IMR-90 (cell line): ENCODE measurements at regions not wholly inside any gene's neighbourhood (a gene's known extent, or its start where the extent isn't known, plus 50 kb on each side); places are given as distances from the start of the nearest gene placed in this dataset.

Source experiments
- ATAC-seq: fragments of 200-7000 bp; cut with Tn5 transposase; 2 replicates; pipeline ENCODE4 v1.9.1; 2020; ENCODE audit warnings: low read depth, mild to moderate bottlenecking, moderate library complexity
- BruUV-seq: library from RNA; stranded (reverse); fragments of 400-500 nt; replicated peaks from 2 replicates; lab custom pipeline; 2021; lab: Mats Ljungman, UMichigan
- CTCF ChIA-PET: fragments of 300-600 bp; formaldehyde crosslinking; extraction: SDS; loops from one replicate; lab custom pipeline; 2021; ENCODE audit warnings: antibody characterized with exemption; lab: Yijun Ruan, JAX
- POLR2A ChIA-PET: fragments of 300-600 bp; sonication (Branson Sonifier 250); formaldehyde crosslinking; loops from one replicate; lab custom pipeline; 2022; ENCODE audit warnings: antibody characterized with exemption; ENCODE audit not compliant: unreplicated experiment; lab: Charles Lee
- DNase-seq: peaks from one replicate; pipeline ENCODE4 v3.0.0; 2013
- H2AFZ ChIP-seq: replicated peaks from 2 replicates; pipeline ENCODE3; 2013; ENCODE audit warnings: low read length, mild to moderate bottlenecking; ENCODE audit not compliant: poor library complexity
- H2AK5ac ChIP-seq: 2 replicates; pipeline ENCODE4 v1.6.1; 2013; ENCODE audit warnings: low read depth, low read length, inconsistent platforms
- H2AK9ac ChIP-seq: replicated peaks from 2 replicates; pipeline ENCODE3; 2013; ENCODE audit warnings: mild to moderate bottlenecking, low read depth, low read length, moderate library complexity; ENCODE audit not compliant: poor library complexity
- H2BK120ac ChIP-seq: 2 replicates; pipeline ENCODE4 v1.6.1; 2013; ENCODE audit warnings: low read depth, low read length, inconsistent platforms
- H2BK15ac ChIP-seq: 3 replicates; pipeline ENCODE4 v1.6.1; 2013; ENCODE audit warnings: low read depth, low read length, inconsistent platforms
- H2BK20ac ChIP-seq: 2 replicates; pipeline ENCODE4 v1.6.1; 2013; ENCODE audit warnings: low read depth, mild to moderate bottlenecking, inconsistent platforms, low read length, moderate library complexity
- H2BK5ac ChIP-seq: 2 replicates; pipeline ENCODE4 v1.6.1; 2013; ENCODE audit warnings: mild to moderate bottlenecking, low read depth, low read length, inconsistent platforms; ENCODE audit not compliant: poor library complexity, severe bottlenecking
- H3K14ac ChIP-seq: replicated peaks from 2 replicates; pipeline ENCODE4 v1.6.1; 2013; ENCODE audit warnings: low read depth, low read length, inconsistent platforms
- H3K18ac ChIP-seq: 2 replicates; pipeline ENCODE4 v1.6.1; 2013; ENCODE audit warnings: low read depth, low read length, control low read depth
- H3K23ac ChIP-seq: 2 replicates; pipeline ENCODE4 v1.6.1; 2013; ENCODE audit warnings: low read depth, low read length, inconsistent platforms
- H3K27ac ChIP-seq: 2 replicates; pipeline ENCODE4 v1.5.1; 2013; ENCODE audit warnings: mild to moderate bottlenecking, control low read depth, low read length; ENCODE audit not compliant: insufficient read depth
- H3K27me3 ChIP-seq: 2 replicates; pipeline ENCODE4 v1.6.1; 2013; ENCODE audit warnings: low read length; ENCODE audit not compliant: control insufficient read depth, insufficient read depth
- H3K36me3 ChIP-seq: 2 replicates; pipeline ENCODE4 v1.6.1; 2013; ENCODE audit warnings: low read length, mixed read lengths; ENCODE audit not compliant: control insufficient read depth, insufficient read depth
- H3K4ac ChIP-seq: 2 replicates; pipeline ENCODE4 v1.6.1; 2013; ENCODE audit warnings: low read depth, low read length, inconsistent platforms
- H3K4me1 ChIP-seq: 2 replicates; pipeline ENCODE4 v1.6.1; 2013; ENCODE audit warnings: low read length, mixed read lengths; ENCODE audit not compliant: control insufficient read depth, insufficient read depth
- H3K4me2 ChIP-seq: 2 replicates; pipeline ENCODE4 v1.6.1; 2013; ENCODE audit warnings: low read depth, mild to moderate bottlenecking, control low read depth, low read length, moderate library complexity
- H3K4me3 ChIP-seq: 2 replicates; pipeline ENCODE4 v1.5.1; 2013; ENCODE audit warnings: low read depth, mild to moderate bottlenecking, control low read depth, low read length, moderate library complexity; ENCODE audit not compliant: insufficient read depth
- H3K56ac ChIP-seq: 2 replicates; pipeline ENCODE4 v1.6.1; 2013; ENCODE audit warnings: low read length, inconsistent platforms; ENCODE audit not compliant: insufficient read depth; ENCODE audit errors: extremely low read depth
- H3K79me1 ChIP-seq, 2 experiments: 2 replicates each; pipeline ENCODE4 v1.6.1; 2013; ENCODE audit warnings: low read length in 2 of 2, inconsistent platforms in 1 of 2, low read depth in 1 of 2
- H3K9ac ChIP-seq: 2 replicates; pipeline ENCODE4 v1.6.1; 2013; ENCODE audit warnings: low read depth, low read length, control low read depth
- H3K9me1 ChIP-seq: 2 replicates; pipeline ENCODE4 v1.6.1; 2013; ENCODE audit warnings: low read length, inconsistent platforms; ENCODE audit not compliant: insufficient read depth
- H3K9me3 ChIP-seq: 2 replicates; pipeline ENCODE4 v1.6.1; 2013; ENCODE audit warnings: low read length; ENCODE audit not compliant: control insufficient read depth, insufficient read depth
- H4K20me1 ChIP-seq: 2 replicates; pipeline ENCODE4 v1.6.1; 2013; ENCODE audit warnings: low read length, inconsistent platforms; ENCODE audit not compliant: insufficient read depth
- H4K5ac ChIP-seq: 2 replicates; pipeline ENCODE4 v1.6.1; 2013; ENCODE audit warnings: mild to moderate bottlenecking, low read depth, low read length, control low read depth
- H4K8ac ChIP-seq, 2 experiments: 2 replicates each; pipeline ENCODE4 v1.6.1; 2013; ENCODE audit warnings: low read depth in 2 of 2, low read length in 2 of 2, control low read depth in 1 of 2, inconsistent platforms in 1 of 2
- H4K91ac ChIP-seq: 2 replicates; pipeline ENCODE4 v1.6.1; 2013; ENCODE audit warnings: low read depth, low read length, inconsistent platforms; ENCODE audit not compliant: insufficient read depth
- CEBPB ChIP-seq: IDR thresholded peaks from 2 replicates; pipeline ENCODE4 v1.6.1; 2012; ENCODE audit warnings: low read depth, low read length, improper control_type of control experiment
- FOS ChIP-seq: fragments of 150-350 bp; IDR thresholded peaks from 2 replicates; pipeline ENCODE4 v1.6.1; 2016; ENCODE audit warnings: low read depth, low read length
- MAFK ChIP-seq: IDR thresholded peaks from 2 replicates; pipeline ENCODE4 v1.6.1; 2012; ENCODE audit warnings: low read depth, low read length, improper control_type of control experiment
- NFE2L2 ChIP-seq: fragments of 150-350 bp; IDR thresholded peaks from 2 replicates; pipeline ENCODE4 v1.6.1; 2016; ENCODE audit warnings: low read depth, mild to moderate bottlenecking, low read length
- POLR2A ChIP-seq: IDR thresholded peaks from 2 replicates; pipeline ENCODE4 v1.6.1; 2012; ENCODE audit warnings: mild to moderate bottlenecking, low read depth, low read length
- WGBS, 2 experiments: methylation state at CpG; one replicate each; pipeline versions ENCODE4 v1.1.5 to v1.1.7; 2013; ENCODE audit warnings: missing lambda C conversion rate in 2 of 2; ENCODE audit not compliant: insufficient read length in 1 of 2; ENCODE audit errors: extremely low coverage in 2 of 2; 5-methylcytosine and 5-hydroxymethylcytosine counted together
- dilution Hi-C: fragments of 300-500 bp; cut with HindIII; formaldehyde crosslinking; loops from one replicate; pipeline ENCODE4 v1.14.3; 2018; ENCODE audit warnings: low sequenced_read_pairs; ENCODE audit not compliant: unreplicated experiment
- in situ Hi-C: fragments of 300-500 bp; cut with MboI; formaldehyde crosslinking; loops from 3 replicates; pipeline ENCODE4 v1.14.3; 2019; ENCODE audit warnings: low sequenced_read_pairs, inconsistent platforms, mixed read lengths
- intact Hi-C: fragments of 100-400 bp; cut with micrococcal nuclease; formaldehyde crosslinking; loops from 2 replicates; pipeline ENCODE4 v1.10.0; 2022

DNA sequence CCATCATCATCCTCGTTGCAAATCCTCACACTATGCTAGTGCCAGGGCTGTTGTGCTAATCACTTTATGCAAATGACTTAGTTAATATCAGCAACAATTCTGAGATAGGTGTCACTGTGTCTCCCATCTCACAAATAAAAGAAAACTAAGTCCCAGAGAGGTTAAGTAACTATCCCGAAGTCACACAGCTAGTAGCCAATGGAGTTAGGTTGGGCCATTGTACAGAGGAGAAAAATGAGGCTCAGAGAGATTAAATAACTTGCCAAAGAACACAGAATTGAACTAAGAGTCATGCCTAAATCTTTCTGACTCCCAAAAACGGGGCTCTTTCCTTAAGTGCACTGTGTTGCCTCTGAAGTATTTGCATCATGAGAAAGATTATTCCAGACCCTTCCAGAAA is 146.4 kb downstream of the MIS18A start:
- Histone ChIP-seq H2BK20ac (no peak overlapping the region), H3K14ac (no peak overlapping the region), H3K4ac (no peak overlapping the region), H4K91ac (no peak overlapping the region), H2AFZ (no peak overlapping the region), H3K56ac (no peak overlapping the region), H3K9me1 (no peaks in the 10 kb centered on the region), H3K9me3 (no peaks in the 10 kb centered on the region), H3K79me1 (no peaks in the 10 kb centered on the region), H2BK5ac (no peak overlapping the region), H3K4me3 (no peak overlapping the region), H4K20me1 (no peaks in the 10 kb centered on the region), H3K4me1 (peaks cover 2% of the 10 kb centered on the region; the same call in 1 of the 2 replicates), H3K18ac (no peak overlapping the region), H2AK9ac (no peak overlapping the region), H2BK15ac (no peak overlapping the region), H3K23ac (no peak overlapping the region), H4K5ac (no peak overlapping the region), H2BK120ac (no peak overlapping the region), H3K36me3 (no peaks in the 10 kb centered on the region), H4K8ac (no peak overlapping the region), H3K4me2 (no peak overlapping the region), H3K9ac (no peak overlapping the region), H3K27ac (no peak overlapping the region), H2AK5ac (no peak overlapping the region), H3K27me3 (peaks cover 3% of the 10 kb centered on the region)
- in situ Hi-C loops (no loop called here), intact Hi-C loops (no loop called here), dilution Hi-C loops (no loop called here)
- no peak for TF ChIP-seq NFE2L2
- no peak for TF ChIP-seq FOS
- TF ChIP-seq POLR2A: no peak
- no peak for TF ChIP-seq CEBPB
- TF ChIP-seq MAFK: no peak
- ChIA-PET CTCF (interaction anchor here (0.7 kb wide), 1 partner anchor 126 kb away, joined by 3 read pairs; no protein-coding TSS in a partner anchor), POLR2A (no interaction called here)
- WGBS, 2 experiments: no CpG with 5 or more reads among the region's 3 CpGs
- DNase-seq (no peak), ATAC-seq (no peak)
- no TSS peak for BruUV-seq
